Ramos (cell line): ENCODE measurements at regions not wholly inside any gene's neighbourhood (a gene's known extent, or its start where the extent isn't known, plus 50 kb on each side); places are given as distances from the start of the nearest gene placed in this dataset.

ENCODE experiments used
- in situ Hi-C: fragments of 300-500 bp; cut with MboI; formaldehyde crosslinking; loops from one replicate; pipeline ENCODE4 v1.14.3; 2022; ENCODE audit warnings: low sequenced_read_pairs; ENCODE audit not compliant: unreplicated experiment

- in situ Hi-C loops = no loop called here
These were observed 192.6 kb upstream of the PPP1R26 start for GRCh38 chr9:135286961-135287360.

GRCh38 chr9:135287627-135288026, 192.0 kb upstream of the PPP1R26 start:
- in situ Hi-C loops = no loop called here

GRCh38 chr9:135288054-135288453, 191.5 kb upstream of the PPP1R26 start:
- in situ Hi-C loops = no loop called here

- in situ Hi-C loops = no loop called here
These were observed 190.5 kb upstream of the PPP1R26 start for GRCh38 chr9:135289081-135289491.

GRCh38 chr9:135290086-135290485, 189.5 kb upstream of the PPP1R26 start:
- in situ Hi-C loops = no loop called here

- in situ Hi-C loops = no loop called here
These were observed 189.0 kb upstream of the PPP1R26 start for GRCh38 chr9:135290566-135290965.

- in situ Hi-C loops = no loop called here
These were observed 188.4 kb upstream of the PPP1R26 start for GRCh38 chr9:135291165-135291564.

GRCh38 chr9:135294836-135295235, 184.7 kb upstream of the PPP1R26 start:
- in situ Hi-C loops = no loop called here

GRCh38 chr9:135295551-135296300, 183.9 kb upstream of the PPP1R26 start:
- in situ Hi-C loops = no loop called here

- in situ Hi-C loops = no loop called here
These were observed 182.7 kb upstream of the PPP1R26 start for GRCh38 chr9:135296735-135297455.

GRCh38 chr9:135297456-135298075, 182.0 kb upstream of the PPP1R26 start:
- in situ Hi-C loops = no loop called here

- in situ Hi-C loops = no loop called here
These were observed 180.4 kb upstream of the PPP1R26 start for GRCh38 chr9:135299239-135299590.

GRCh38 chr9:135299651-135300345, 179.8 kb upstream of the PPP1R26 start:
- in situ Hi-C loops = no loop called here

- in situ Hi-C loops = no loop called here
These were observed 179.0 kb upstream of the PPP1R26 start for GRCh38 chr9:135300346-135301141.

- in situ Hi-C loops = no loop called here
These were observed 178.0 kb upstream of the PPP1R26 start for GRCh38 chr9:135301271-135302263.

GRCh38 chr9:135302329-135303279, 177.0 kb upstream of the PPP1R26 start:
- in situ Hi-C loops = no loop called here

- in situ Hi-C loops = no loop called here
These were observed 176.3 kb upstream of the PPP1R26 start for GRCh38 chr9:135303280-135303647.
